Spleen (tissue), 7 donors: ENCODE measurements at regions not wholly inside any gene's neighbourhood (a gene's known extent, or its start where the extent isn't known, plus 50 kb on each side); places are given as distances from the start of the nearest gene placed in this dataset.

Experiments
- POLR2A ChIP-seq, 3 donors: fragments of 450-650 bp; IDR thresholded peaks; one replicate each; pipeline ENCODE4 v1.5.1; 2017; ENCODE audit warnings: antibody characterized with exemption in 3 of 3, mild to moderate bottlenecking in 1 of 3
- POLR2AphosphoS5 ChIP-seq, 3 donors: sonication (generic); formaldehyde crosslinking; IDR thresholded peaks; one replicate each; pipeline ENCODE4 v1.5.1; 2017; ENCODE audit warnings: antibody characterized with exemption in 3 of 3
- TF ChIP-seq, protein P1 (sequence below), 11 experiments: fragments of 200-600 bp in 7 of 11; fragments of 450-650 bp in 4 of 11; sonication (generic) in 4 of 11; IDR thresholded peaks in 8 of 11; conservative IDR thresholded peaks in 3 of 11; 1 replicate in 7 of 11; 2 replicates in 4 of 11; pipeline versions ENCODE4 v1.4.0 to v1.8.0; 2016 to 2021; ENCODE audit warnings: antibody characterized with exemption in 11 of 11, inconsistent platforms in 4 of 11, mild to moderate bottlenecking in 1 of 11
- donor health status: DM: no; HTN: no; CAD: no; lungs with moderate emphysema.
- donor health status: DM: no; HTN: no; CAD: no.
- donor health status: DM: no; HTN: no; CAD: no.

GRCh38 chr12:124109760-124110159 lies 136.7 kb downstream of the ZNF664 start:
- TF ChIP-seq, protein P1, sequence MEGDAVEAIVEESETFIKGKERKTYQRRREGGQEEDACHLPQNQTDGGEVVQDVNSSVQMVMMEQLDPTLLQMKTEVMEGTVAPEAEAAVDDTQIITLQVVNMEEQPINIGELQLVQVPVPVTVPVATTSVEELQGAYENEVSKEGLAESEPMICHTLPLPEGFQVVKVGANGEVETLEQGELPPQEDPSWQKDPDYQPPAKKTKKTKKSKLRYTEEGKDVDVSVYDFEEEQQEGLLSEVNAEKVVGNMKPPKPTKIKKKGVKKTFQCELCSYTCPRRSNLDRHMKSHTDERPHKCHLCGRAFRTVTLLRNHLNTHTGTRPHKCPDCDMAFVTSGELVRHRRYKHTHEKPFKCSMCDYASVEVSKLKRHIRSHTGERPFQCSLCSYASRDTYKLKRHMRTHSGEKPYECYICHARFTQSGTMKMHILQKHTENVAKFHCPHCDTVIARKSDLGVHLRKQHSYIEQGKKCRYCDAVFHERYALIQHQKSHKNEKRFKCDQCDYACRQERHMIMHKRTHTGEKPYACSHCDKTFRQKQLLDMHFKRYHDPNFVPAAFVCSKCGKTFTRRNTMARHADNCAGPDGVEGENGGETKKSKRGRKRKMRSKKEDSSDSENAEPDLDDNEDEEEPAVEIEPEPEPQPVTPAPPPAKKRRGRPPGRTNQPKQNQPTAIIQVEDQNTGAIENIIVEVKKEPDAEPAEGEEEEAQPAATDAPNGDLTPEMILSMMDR (IDR thresholded peaks at IDR 0.05 in 8 of 11, conservative IDR thresholded peaks at IDR 0.05 in 3 of 11): no peak
- no peak for TF ChIP-seq POLR2AphosphoS5 (IDR thresholded peaks at IDR 0.05)
- no peak for TF ChIP-seq POLR2A (IDR thresholded peaks at IDR 0.05)
